LNCaP clone FGC (cell line): ENCODE measurements at regions not wholly inside any gene's neighbourhood (a gene's known extent, or its start where the extent isn't known, plus 50 kb on each side); places are given as distances from the start of the nearest gene placed in this dataset.

ENCODE experiments used
- DNase-seq: peaks from one replicate; pipeline ENCODE4 v3.0.0-alpha.2; 2011; ENCODE audit warnings: low read depth
- H3K4me3 ChIP-seq: 2 replicates; pipeline ENCODE4 v1.5.1; 2011; ENCODE audit warnings: mild to moderate bottlenecking, low read depth, low read length, control low read depth
- CTCF ChIP-seq: IDR thresholded peaks from 2 replicates; pipeline ENCODE4 v1.5.1; 2012; ENCODE audit warnings: mild to moderate bottlenecking; ENCODE audit not compliant: control insufficient read depth, insufficient read depth; ENCODE audit errors: extremely low read depth

- DNase-seq: no peak
- H3K4me3 ChIP-seq: no peak overlapping the region
- no peak for TF ChIP-seq CTCF
These were observed 271.4 kb downstream of the RASSF9 start for GRCh38 chr12:85564786-85565185.

GRCh38 chr12:85568395-85569103 lies 267.7 kb downstream of the RASSF9 start:
- DNase-seq: no peak
- H3K4me3 ChIP-seq: no peak overlapping the region
- TF ChIP-seq CTCF: no peak

GRCh38 chr12:85569261-85569660 lies 266.9 kb downstream of the RASSF9 start:
- TF ChIP-seq CTCF: no peak
- no peak for DNase-seq
- H3K4me3 ChIP-seq: no peak overlapping the region

- H3K4me3 ChIP-seq: no peak overlapping the region
- no peak for DNase-seq
- no peak for TF ChIP-seq CTCF
These were observed 263.3 kb downstream of the RASSF9 start for GRCh38 chr12:85572956-85573355.

- no peak for DNase-seq
- no peak for TF ChIP-seq CTCF
- H3K4me3 ChIP-seq: no peak overlapping the region
These were observed 262.5 kb downstream of the RASSF9 start for GRCh38 chr12:85573635-85574214.

GRCh38 chr12:85574291-85574690 lies 261.9 kb downstream of the RASSF9 start:
- TF ChIP-seq CTCF: no peak
- no peak overlapping the region for H3K4me3 ChIP-seq
- DNase-seq: no peak
